HG02588 (cell line): ENCODE measurements at regions not wholly inside any gene's neighbourhood (a gene's known extent, or its start where the extent isn't known, plus 50 kb on each side); places are given as distances from the start of the nearest gene placed in this dataset.

Experiments
- ATAC-seq: cut with Tn5 transposase; IDR thresholded peaks from one replicate; pipeline ENCODE4 v1.9.1; 2021; ENCODE audit warnings: mild to moderate bottlenecking, moderate library complexity; ENCODE audit not compliant: unreplicated experiment

DNA sequence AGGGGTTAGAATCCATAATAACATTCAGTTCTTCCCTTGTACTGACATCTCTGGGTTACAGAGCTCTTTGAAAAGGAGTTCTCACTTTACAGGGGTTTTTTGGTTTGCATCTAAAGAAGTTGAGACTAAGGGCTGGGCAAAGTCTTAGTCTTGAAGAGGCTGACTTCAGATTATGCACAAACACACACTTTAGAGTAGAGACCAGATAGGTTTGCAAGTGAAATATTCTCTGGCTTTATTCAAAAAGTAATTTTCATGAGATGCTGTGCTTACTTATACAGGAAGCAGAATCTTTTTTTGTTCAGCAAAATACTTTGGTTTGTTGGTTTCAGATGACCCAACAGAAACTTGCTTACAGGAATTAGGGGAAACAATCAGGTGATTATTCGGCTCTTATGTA is 410.9 kb upstream of the LRRTM1 start:
- ATAC-seq, result no peak

DNA sequence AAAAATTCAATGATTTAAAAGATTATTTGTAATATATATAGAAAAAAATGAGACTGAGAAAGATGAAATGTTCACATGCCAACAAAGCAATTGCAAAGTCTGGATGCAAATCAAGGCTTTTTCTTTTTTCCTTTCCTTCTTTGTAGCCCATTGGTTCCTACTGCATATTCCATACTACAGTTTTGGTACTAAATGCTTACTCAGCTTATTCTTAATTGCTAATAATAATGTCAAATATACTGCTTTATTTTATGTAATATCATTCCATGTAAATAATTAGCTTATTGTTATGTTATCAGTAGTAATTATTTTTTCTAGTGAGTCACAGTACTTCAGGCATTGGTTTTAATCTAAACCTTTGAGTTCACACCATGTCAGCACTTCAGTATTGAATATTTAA is 407.4 kb upstream of the LRRTM1 start:
- no peak for ATAC-seq

DNA sequence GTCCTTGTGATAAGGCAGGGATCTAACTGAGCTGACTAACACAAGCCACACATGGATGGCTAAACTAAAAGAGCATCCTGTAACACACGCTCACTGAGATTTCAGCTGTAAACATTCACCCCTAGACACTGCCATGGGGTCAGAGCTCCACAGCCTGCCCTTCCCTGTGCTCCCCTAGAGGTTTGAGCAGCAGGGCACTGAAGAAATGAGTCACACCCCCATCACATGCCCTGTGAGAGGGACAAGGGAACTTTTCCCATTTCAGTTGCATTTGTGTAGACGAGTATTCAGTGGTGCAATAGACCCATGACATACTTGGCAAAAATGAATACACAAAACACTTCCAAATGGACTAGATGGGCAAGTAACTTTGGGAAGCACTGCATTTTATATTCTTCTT is 402.4 kb upstream of the LRRTM1 start:
- ATAC-seq, result no peak

DNA sequence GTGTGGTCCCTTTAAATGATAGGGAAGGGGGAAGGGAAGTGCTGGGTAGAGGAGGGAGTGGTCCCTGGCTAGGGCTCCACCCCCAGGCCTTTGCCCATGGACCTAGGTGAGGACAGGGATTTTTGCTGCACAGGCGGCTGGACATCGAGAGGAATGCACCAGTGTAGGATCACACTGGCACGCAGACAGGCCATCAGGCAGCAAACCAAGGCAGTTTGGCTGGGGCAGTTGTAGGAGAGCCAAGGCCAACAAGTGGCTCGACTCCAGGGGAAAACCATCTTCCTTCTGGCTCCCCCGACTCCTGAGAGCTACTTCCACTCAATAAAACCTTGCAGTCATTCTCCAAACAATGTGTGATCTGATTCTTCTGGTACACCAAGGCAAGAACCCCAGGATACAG is 402.0 kb upstream of the LRRTM1 start:
- ATAC-seq, result no peak

DNA sequence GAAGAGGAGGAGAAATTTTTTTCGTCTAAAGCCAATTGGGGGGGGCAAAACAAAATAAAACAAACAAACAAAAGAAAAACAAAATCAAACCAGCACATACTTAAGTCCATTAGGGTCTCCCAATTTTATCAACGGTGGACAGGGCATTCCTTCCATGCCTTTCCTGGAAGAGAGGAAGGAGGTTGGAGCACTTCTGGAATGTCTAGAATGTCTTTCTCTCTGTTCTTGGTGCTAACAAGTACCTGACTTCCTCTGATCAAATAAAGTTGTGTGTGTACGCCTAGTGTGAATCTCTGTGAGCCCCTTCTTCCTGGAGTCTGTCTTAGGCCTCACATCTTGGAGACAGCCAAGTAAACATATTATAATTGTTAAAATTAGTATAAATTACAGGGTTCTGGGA is 399.0 kb upstream of the LRRTM1 start:
- ATAC-seq, result no peak

DNA sequence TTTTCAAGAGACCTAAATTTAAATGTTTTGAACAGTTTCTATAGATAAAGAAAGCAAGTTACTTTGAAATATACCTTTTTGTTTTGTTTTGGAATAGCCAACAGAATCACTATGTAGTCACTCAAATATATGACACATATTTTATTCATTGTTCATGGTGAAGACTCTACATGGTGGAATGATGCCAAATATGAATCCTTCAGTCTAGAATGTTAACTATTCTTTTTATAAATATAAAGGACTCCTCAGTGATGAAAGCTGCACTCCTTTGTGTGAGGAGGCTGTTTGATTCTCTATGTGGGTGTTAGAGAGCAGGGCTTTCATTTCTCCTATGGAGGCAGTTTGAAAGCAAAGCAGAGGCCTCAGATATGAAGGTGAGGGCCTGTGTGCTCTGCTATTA is 396.4 kb upstream of the LRRTM1 start:
- no peak for ATAC-seq
